SK-N-SH (cell line): ENCODE measurements at regions not wholly inside any gene's neighbourhood (a gene's known extent, or its start where the extent isn't known, plus 50 kb on each side); places are given as distances from the start of the nearest gene placed in this dataset.
A peak's percentile ranks its signal among the peaks of the same experiment; 100 is the strongest.

Experiments used
- CTCF ChIA-PET: fragments of 300-600, 350-600 bp; formaldehyde crosslinking; extraction: SDS; loops from one replicate; lab custom pipeline; 2021; lab: Yijun Ruan, JAX
- POLR2A ChIA-PET: fragments of 350-600 bp; sonication (Branson Sonifier 250); formaldehyde crosslinking; extraction: SDS; loops from one replicate; lab custom pipeline; 2020; ENCODE audit warnings: antibody characterized with exemption, inconsistent platforms; lab: Yijun Ruan, JAX
- DNase-seq: peaks from one replicate; pipeline ENCODE4 v3.0.0; 2012
- H2AFZ ChIP-seq: fragments of 200-600 bp; sonication (generic); 2 replicates; pipeline ENCODE4 v1.8.1; 2016; ENCODE audit warnings: antibody characterized with exemption, mild to moderate bottlenecking, low read depth
- H3F3A ChIP-seq: fragments of 200-600 bp; sonication (generic); replicated peaks from 2 replicates; pipeline ENCODE3; 2016; ENCODE audit warnings: antibody characterized with exemption, mild to moderate bottlenecking; ENCODE audit not compliant: insufficient read depth
- H3K27ac ChIP-seq, 2 experiments: fragments of 200-500 bp in 1 of 2; fragments of 200-600 bp in 1 of 2; sonication (Bioruptor generic) in 1 of 2; sonication (generic), shearing (Covaris generic) in 1 of 2; 2 replicates each; pipeline versions ENCODE4 v1.5.1 to v1.6.1; 2014 to 2016; ENCODE audit warnings: low read depth in 2 of 2, inconsistent platforms in 1 of 2, low read length in 1 of 2, mild to moderate bottlenecking in 1 of 2, mixed read lengths in 1 of 2
- H3K27me3 ChIP-seq: fragments of 200-600 bp; sonication (generic), shearing (Covaris generic); 2 replicates; pipeline ENCODE4 v1.6.1; 2016; ENCODE audit warnings: mixed run types; ENCODE audit not compliant: insufficient read depth
- H3K36me3 ChIP-seq, 2 experiments: fragments of 200-500 bp in 1 of 2; fragments of 200-600 bp in 1 of 2; sonication (Bioruptor generic) in 1 of 2; sonication (generic) in 1 of 2; replicated peaks in 1 of 2; 2 replicates each; pipeline versions ENCODE3 to v1.5.1; 2014 to 2016; ENCODE audit warnings: low read length in 1 of 2, mild to moderate bottlenecking in 1 of 2; ENCODE audit not compliant: insufficient read depth in 2 of 2, control insufficient read depth in 1 of 2
- H3K4me1 ChIP-seq, 2 experiments: fragments of 200-500 bp in 1 of 2; fragments of 200-600 bp in 1 of 2; sonication (Bioruptor generic) in 1 of 2; sonication (generic), shearing (Covaris generic) in 1 of 2; 2 replicates each; pipeline versions ENCODE4 v1.5.1 to v1.6.1; 2014 to 2016; ENCODE audit warnings: low read depth in 1 of 2, low read length in 1 of 2, mixed run types in 1 of 2; ENCODE audit not compliant: insufficient read depth in 2 of 2, control insufficient read depth in 1 of 2
- H3K4me2 ChIP-seq: fragments of 200-600 bp; sonication (generic), shearing (Covaris generic); 2 replicates; pipeline ENCODE4 v1.6.1; 2017; ENCODE audit warnings: mixed run types
- H3K4me3 ChIP-seq, 2 experiments: fragments of 200-500 bp in 1 of 2; fragments of 200-600 bp in 1 of 2; sonication (Bioruptor generic) in 1 of 2; sonication (generic), shearing (Covaris generic) in 1 of 2; 2 replicates each; pipeline versions ENCODE4 v1.5.1 to v1.8.1; 2014 to 2016; ENCODE audit warnings: low read depth in 2 of 2, inconsistent platforms in 1 of 2, low read length in 1 of 2, mild to moderate bottlenecking in 1 of 2, mixed read lengths in 1 of 2, moderate library complexity in 1 of 2
- H3K79me2 ChIP-seq: fragments of 200-600 bp; sonication (generic); 2 replicates; pipeline ENCODE4 v1.8.1; 2017; ENCODE audit warnings: mild to moderate bottlenecking; ENCODE audit not compliant: insufficient read depth
- H3K9ac ChIP-seq: fragments of 200-600 bp; sonication (generic); 2 replicates; pipeline ENCODE4 v1.6.1; 2017; ENCODE audit warnings: mixed run types
- H3K9me2 ChIP-seq: fragments of 200-600 bp; sonication (generic); 2 replicates; pipeline ENCODE4 v1.6.1; 2017; ENCODE audit warnings: mixed run types
- H3K9me3 ChIP-seq: fragments of 200-600 bp; sonication (generic); 2 replicates; pipeline ENCODE4 v1.6.1; 2017; ENCODE audit warnings: mixed run types, mild to moderate bottlenecking, moderate library complexity
- H4K20me1 ChIP-seq: fragments of 200-600 bp; sonication (generic); 2 replicates; pipeline ENCODE4 v1.6.1; 2017; ENCODE audit warnings: mild to moderate bottlenecking, mixed run types; ENCODE audit not compliant: insufficient read depth
- ELF1 ChIP-seq: IDR thresholded peaks from 2 replicates; pipeline ENCODE4 v1.4.0; 2012
- EP300 ChIP-seq, 2 experiments: IDR thresholded peaks; 2 replicates each; pipeline versions ENCODE4 v1.4.0 to v1.6.1; 2012; ENCODE audit warnings: borderline replicate concordance in 1 of 2, low read depth in 1 of 2, low read length in 1 of 2
- FOSL2 ChIP-seq: IDR thresholded peaks from 2 replicates; pipeline ENCODE4 v1.4.0; 2012; ENCODE audit warnings: low read depth, mild to moderate bottlenecking, moderate library complexity, borderline replicate concordance
- FOXM1 ChIP-seq: IDR thresholded peaks from 2 replicates; pipeline ENCODE4 v1.4.0; 2012; ENCODE audit warnings: low read depth, mild to moderate bottlenecking
- GABPA ChIP-seq: IDR thresholded peaks from 2 replicates; pipeline ENCODE4 v1.4.0; 2012; ENCODE audit warnings: low read depth, mild to moderate bottlenecking
- NFIC ChIP-seq: IDR thresholded peaks from 2 replicates; pipeline ENCODE4 v1.4.0; 2012; ENCODE audit warnings: borderline replicate concordance
- NRF1 ChIP-seq: IDR thresholded peaks from 2 replicates; pipeline ENCODE4 v1.6.1; 2012; ENCODE audit warnings: low read depth, mild to moderate bottlenecking, low read length
- PBX3 ChIP-seq: IDR thresholded peaks from 2 replicates; pipeline ENCODE4; 2012
- POLR2AphosphoS5 ChIP-seq: IDR thresholded peaks from 2 replicates; pipeline ENCODE4 v1.6.1; 2012; ENCODE audit warnings: low read depth, low read length
- RAD21 ChIP-seq: IDR thresholded peaks from 2 replicates; pipeline ENCODE4 v1.6.1; 2012; ENCODE audit warnings: mild to moderate bottlenecking, low read length
- RCOR1 ChIP-seq: fragments of 150-350 bp; IDR thresholded peaks from 2 replicates; pipeline ENCODE4 v1.6.1; 2017; ENCODE audit warnings: antibody characterized with exemption, low read length
- RXRA ChIP-seq: IDR thresholded peaks from 2 replicates; pipeline ENCODE4 v1.4.0; 2012; ENCODE audit warnings: low read depth, mild to moderate bottlenecking, borderline replicate concordance
- SIN3A ChIP-seq: IDR thresholded peaks from 2 replicates; pipeline ENCODE4 v1.6.1; 2012; ENCODE audit warnings: low read depth, mild to moderate bottlenecking, low read length, moderate library complexity, borderline replicate concordance
- SMC3 ChIP-seq: IDR thresholded peaks from 2 replicates; pipeline ENCODE4 v1.6.1; 2012; ENCODE audit warnings: low read depth, low read length, improper control_type of control experiment
- TAF1 ChIP-seq: IDR thresholded peaks from 2 replicates; pipeline ENCODE4 v1.6.1; 2012; ENCODE audit warnings: low read depth, mild to moderate bottlenecking, low read length, moderate library complexity, borderline replicate concordance
- TCF12 ChIP-seq: IDR thresholded peaks from 2 replicates; pipeline ENCODE4 v1.4.0; 2012
- TEAD4 ChIP-seq: IDR thresholded peaks from 2 replicates; pipeline ENCODE4 v1.4.0; 2012; ENCODE audit warnings: mild to moderate bottlenecking, borderline replicate concordance; ENCODE audit not compliant: insufficient read depth
- USF1 ChIP-seq: IDR thresholded peaks from 2 replicates; pipeline ENCODE4 v1.4.0; 2012; ENCODE audit warnings: low read depth, borderline replicate concordance
- whole genome bisulfite sequencing: methylation state at CpG from one replicate; pipeline ENCODE4 v1.1.6; 2017; ENCODE audit warnings: low lambda C conversion rate; 5-methylcytosine and 5-hydroxymethylcytosine counted together
- TF ChIP-seq, protein P1 (sequence below): IDR thresholded peaks from 2 replicates; pipeline ENCODE4 v1.4.0; 2012; ENCODE audit warnings: low read depth, borderline replicate concordance

- CTCF ChIA-PET, result no interaction called here
- Histone ChIP-seq H3K9me3 (no peaks in the 10 kb centered on the region), H2AFZ (no peak overlapping the region), H3K4me2 (no peak overlapping the region), H3K79me2 (no peaks in the 10 kb centered on the region), H4K20me1 (no peaks in the 10 kb centered on the region), H3K4me1 (peaks cover 0 to 9% of the 10 kb centered on the region in 2 experiments; a peak in 1 of 4 replicates), H3K9me2 (no peaks in the 10 kb centered on the region), H3K9ac (no peak overlapping the region), H3F3A (no peaks in the 10 kb centered on the region), H3K4me3 (no peak overlapping the region), H3K36me3 (no peaks in the 10 kb centered on the region), H3K27me3 (no peaks in the 10 kb centered on the region), H3K27ac (no peak overlapping the region)
- 76% methylated on average over 1 of the region's 1 CpG for WGBS
- DNase-seq, result no peak
- TF ChIP-seq NRF1, result no peak
- TF ChIP-seq RCOR1, result no peak
- TF ChIP-seq TAF1, result no peak
- no peak for TF ChIP-seq SMC3
- TF ChIP-seq EP300 (IDR thresholded peaks at IDR 0.05; ENCODE audit: borderline replicate concordance in 1 of 2, low read depth in 1 of 2, low read length in 1 of 2), result no peak
- POLR2A ChIA-PET, result no interaction called here
These were observed 50.6 kb upstream of the RAB4A start for GRCh38 chr1:229220163-229220846.

DNA sequence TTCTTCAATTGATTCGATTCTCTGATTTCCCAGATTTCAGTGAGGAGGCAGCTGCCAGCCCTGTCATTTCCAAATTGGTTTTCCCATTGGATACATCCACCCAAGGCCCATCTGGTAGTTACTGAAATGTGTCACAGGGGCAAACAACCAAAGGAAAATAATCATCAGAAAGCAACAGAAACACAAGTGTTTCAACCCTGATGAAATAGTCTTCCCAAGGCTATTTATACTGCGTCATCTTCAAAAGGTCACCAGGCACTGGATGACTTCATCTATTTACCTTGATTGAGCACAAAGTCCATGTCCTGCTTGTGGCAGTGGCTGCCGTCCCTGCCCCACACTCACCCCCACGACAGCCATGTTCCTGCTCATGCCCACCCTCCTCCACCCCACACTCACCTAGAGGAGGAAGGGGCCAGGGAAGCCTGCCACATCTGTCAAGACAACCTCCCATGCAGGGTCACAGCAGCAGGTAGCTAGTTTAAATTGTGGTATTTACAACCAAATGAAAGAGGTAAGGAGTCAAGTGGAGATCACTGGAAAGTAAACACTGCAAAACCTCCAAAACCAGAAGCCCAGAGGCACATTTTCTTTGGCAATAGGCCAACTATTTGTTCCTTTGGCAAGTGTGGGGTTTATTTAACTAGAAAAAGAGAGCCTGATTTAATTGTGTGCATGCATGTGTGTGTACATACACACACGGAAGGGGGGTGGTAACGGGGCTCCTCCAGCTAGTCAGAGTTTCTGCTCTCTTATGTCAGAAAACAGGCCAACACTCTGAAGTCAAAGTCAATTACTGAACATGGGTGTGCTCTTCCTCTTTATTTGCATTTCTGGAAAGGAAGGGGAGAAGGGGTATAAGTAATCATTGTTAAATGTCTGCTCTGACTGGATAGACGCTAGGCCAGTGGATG lies 49.5 kb upstream of the RAB4A start:
- H3K27ac ChIP-seq, result no peak overlapping the region
- no peak overlapping the region for H3K9ac ChIP-seq
- no peaks in the 10 kb centered on the region for H3K9me2 ChIP-seq
- H3K4me3 ChIP-seq, result no peak overlapping the region
- no peak overlapping the region for H2AFZ ChIP-seq
- H3K4me1 ChIP-seq, result peaks cover 0 to 9% of the 10 kb centered on the region in 2 experiments; a peak in 1 of 4 replicates
- H3K27me3 ChIP-seq, result no peaks in the 10 kb centered on the region
- H3K36me3 ChIP-seq, result no peaks in the 10 kb centered on the region
- H4K20me1 ChIP-seq, result no peaks in the 10 kb centered on the region
- ChIA-PET POLR2A (no interaction called here), CTCF (interaction anchor here (1.1 kb wide), 1 partner anchor 486 kb away, joined by 4 read pairs; the partner anchor contains the start of gene RHOU)
- peak; percentile 30 for DNase-seq
- no peak overlapping the region for H3K4me2 ChIP-seq
- 39% methylated on average over 7 of the region's 7 CpGs for WGBS
- no peaks in the 10 kb centered on the region for H3K9me3 ChIP-seq
- no peaks in the 10 kb centered on the region for H3K79me2 ChIP-seq
- no peaks in the 10 kb centered on the region for H3F3A ChIP-seq
- TF ChIP-seq TAF1 (no peak), FOXM1 (no peak), RAD21 (no peak), TEAD4 (no peak), NRF1 (no peak), FOSL2 (no peak), ELF1 (no peak), POLR2AphosphoS5 (no peak), GABPA (no peak), SMC3 (no peak), PBX3 (no peak), SIN3A (no peak), TCF12 (no peak), RXRA (no peak), USF1 (no peak), NFIC (no peak)
- TF ChIP-seq, protein P1, sequence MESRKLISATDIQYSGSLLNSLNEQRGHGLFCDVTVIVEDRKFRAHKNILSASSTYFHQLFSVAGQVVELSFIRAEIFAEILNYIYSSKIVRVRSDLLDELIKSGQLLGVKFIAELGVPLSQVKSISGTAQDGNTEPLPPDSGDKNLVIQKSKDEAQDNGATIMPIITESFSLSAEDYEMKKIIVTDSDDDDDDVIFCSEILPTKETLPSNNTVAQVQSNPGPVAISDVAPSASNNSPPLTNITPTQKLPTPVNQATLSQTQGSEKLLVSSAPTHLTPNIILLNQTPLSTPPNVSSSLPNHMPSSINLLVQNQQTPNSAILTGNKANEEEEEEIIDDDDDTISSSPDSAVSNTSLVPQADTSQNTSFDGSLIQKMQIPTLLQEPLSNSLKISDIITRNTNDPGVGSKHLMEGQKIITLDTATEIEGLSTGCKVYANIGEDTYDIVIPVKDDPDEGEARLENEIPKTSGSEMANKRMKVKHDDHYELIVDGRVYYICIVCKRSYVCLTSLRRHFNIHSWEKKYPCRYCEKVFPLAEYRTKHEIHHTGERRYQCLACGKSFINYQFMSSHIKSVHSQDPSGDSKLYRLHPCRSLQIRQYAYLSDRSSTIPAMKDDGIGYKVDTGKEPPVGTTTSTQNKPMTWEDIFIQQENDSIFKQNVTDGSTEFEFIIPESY, result no peak
